ENCODE measurements at regions not wholly inside any gene's neighbourhood (a gene's known extent, or its start where the extent isn't known, plus 50 kb on each side); places are given as distances from the start of the nearest gene placed in this dataset.

DNA sequence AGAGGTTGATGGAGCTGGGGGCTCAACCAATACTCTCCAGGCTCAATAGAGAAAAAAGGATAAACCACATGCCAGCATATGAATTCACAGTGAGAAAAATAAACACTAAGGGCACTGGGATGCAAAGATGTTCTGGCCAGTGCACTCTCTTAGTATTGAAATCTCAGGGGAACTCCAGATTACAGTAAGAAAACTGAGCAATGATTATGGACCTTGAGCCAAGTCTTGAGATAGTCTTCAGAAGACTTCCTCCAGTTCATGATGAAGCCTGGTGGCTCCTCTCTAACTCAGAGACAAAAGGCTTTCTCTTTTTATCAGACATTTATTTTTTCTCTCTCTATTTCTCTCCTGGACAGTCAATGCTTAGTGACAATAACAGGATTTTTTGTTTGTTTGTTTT is 139.8 kb upstream of the SPEF2 start:
- DNase-seq = no peak

DNA sequence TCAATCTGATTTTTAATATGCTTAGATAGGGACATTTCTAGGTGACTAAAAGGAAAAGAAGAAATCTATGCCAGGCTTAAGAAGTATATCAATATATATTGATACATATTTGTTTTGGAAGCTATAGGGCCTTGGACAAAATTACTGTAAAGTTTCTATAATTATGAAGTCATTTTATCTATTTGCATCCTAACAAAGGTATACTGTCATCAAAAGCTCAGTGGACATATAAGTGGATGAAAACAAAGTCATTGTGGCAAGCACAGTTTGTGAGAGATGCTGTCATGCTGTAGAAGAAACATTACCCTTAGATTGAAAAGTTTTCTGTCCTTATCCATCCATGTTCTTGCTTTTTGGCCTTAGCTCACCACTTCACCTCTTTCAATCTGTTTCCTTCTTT is 140.3 kb upstream of the SPEF2 start:
- DNase-seq = no peak

DNA sequence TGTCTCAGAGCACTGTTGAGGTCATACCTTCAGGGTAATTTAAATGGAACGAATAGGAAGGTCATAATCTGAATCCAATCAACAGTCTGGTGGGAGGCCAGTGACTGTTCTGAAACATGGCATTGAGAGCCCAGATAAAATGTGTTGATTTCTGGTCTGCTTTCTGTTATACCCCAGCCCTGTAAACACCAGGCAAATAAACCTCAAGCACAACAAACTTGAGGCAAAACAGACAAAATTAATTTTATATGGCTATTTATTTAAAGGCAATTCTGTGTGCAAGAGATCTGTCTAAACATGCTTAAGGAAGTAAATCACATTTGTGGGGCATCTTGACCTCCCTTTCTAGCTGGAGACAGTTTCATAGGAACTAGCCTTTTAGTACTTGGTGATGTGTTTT is 140.9 kb upstream of the SPEF2 start:
- DNase-seq = no peak

DNA sequence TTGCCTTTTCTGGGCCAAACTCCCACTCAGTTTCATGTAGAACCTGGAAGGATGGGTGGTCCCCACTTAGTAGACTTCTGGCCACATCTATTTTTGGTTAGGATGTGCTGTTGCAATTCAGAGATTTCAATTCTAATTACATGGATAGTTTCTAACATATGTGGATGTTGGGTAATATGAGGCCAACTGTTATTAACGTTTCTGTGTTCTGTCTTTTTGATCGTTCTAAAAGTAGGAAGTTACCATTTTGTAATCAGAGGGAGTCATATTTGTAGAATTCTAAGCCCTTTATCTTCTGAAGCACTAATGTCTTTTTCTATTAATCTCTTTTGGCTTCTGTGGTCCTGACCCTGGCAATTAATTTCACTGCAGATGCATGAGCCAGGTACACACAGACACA is 141.6 kb upstream of the SPEF2 start:
- peak; percentile 65 for DNase-seq

DNA sequence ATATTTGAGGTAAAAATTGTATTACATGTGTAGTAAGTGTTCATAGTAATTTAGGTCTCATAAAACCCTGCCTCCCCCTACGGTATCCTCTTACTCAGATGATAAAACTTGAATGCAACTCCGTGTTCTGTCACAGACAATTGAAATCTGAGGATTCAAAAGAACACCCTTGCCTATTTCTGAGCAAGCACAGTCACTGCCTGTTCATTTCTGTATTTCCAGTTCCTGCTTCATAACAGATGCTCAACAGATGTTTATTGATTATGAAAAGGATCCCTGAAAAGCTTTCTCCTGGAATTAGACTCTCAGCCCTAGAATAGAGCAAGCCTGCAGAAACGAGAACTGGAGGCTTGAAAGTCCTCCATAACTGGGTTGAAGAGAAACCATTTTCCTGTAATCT is 144.1 kb upstream of the SPEF2 start:
- no peak for DNase-seq

DNA sequence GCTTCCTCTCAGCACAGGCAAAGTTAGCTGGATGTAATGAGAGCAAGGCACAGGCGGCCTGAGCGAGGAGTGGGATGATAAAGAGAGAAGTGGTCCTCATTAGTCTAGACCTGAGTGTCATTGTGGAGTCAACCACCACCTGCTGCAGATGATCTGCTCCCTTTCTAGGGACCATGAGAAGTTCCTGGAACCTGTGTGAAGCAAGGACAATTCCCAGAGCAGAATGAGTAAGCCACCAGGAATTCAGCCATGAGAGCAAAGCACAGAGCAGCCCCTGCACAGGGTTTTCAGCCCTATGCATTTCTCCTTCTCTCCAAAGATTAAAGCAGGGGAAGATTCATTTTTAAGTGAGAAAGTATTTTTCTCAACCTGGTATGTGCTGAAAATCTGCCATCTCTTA is 146.8 kb upstream of the SPEF2 start:
- no peak for DNase-seq

DNA sequence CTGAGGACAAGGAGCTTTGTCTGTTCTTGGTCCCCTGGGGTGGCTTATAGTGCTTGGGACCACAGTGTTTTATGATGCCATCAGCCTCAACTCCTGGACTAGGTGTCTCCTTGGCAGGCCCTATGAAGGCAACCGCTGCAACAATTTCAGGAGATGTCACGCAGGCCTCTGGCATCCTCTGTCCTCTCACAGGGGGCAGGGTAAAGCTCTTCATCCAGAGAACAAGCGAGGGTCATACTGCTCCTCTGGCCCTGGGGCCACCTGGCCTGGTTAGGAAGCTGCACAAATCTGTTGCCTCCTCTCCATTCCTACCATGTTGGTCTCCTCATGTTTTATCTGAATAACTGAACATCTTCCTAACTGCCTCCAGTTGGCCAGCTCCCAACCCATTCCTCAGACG is 148.9 kb upstream of the SPEF2 start:
- DNase-seq = no peak

DNA sequence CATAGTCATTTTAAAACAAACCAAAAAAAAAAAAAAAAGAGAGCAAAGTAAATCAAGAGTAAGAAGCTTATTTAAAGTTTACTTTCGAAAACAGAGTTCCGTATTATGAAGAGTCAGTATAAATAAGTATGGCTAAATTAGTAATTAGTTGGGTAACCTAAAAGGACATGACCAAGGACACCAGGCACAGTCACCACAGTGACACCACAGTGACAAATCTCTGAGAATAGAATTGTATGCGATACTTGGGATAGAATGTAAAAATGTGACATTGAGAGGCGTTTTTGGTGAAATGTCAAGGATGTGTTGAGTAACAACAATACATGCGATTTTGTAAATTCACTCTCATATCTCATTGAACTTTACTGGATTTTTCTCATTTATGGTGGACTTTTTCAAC is 150.9 kb upstream of the SPEF2 start:
- DNase-seq = no peak

DNA sequence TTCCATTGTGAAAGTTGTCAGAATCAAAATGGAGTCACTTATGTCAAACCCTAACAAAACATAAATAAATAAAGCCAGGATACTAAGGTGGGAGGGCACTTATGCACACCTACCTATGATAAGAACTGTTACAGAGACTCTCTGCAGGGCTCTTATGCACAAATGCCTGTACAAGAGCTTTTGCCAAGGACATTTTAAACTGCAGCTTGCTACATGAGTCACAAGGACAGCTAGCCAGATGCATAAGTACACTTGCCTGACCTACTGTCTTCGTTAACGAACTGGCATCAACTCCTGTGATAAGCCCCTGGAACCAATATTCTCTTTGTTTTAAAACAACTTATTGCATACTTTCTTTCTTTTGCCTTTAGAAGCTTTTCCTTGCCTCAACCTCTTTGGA is 152.9 kb upstream of the SPEF2 start:
- DNase-seq = no peak

DNA sequence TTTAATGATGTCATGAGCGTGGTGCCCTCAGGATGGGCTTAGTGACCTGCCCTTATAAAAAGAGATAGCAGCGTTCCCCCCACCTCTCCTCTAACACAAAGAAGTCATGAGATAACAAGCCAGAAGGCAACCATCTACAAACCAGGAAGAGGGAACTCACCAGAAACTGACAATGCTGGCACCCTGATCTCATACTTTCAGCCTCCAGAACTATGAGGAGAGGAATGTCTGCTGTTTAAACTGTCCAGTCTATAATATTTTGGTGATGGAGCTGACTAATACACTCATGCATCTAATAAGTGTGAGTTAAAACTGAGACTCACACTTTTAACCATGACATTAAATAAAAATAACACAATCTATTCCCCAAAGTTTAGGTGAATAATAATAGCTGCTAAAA is 156.1 kb upstream of the SPEF2 start:
- DNase-seq = no peak

DNA sequence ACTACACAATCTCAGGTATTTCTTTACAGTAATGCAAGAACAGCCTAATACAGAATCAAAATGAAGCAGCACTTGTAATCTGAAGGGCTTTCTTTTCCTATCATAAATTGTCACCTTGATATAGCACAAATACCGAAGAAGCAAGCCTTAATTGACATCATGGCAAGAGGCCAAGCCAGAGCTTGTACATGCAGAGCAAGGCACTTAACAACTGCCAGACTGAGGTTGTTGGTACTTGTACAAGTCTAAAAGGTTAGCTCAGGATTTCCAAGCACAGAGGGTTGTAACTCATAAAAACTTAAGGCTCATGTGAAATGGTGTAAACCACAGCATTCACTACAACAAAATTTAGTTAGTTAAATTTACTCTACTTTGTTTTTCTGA is 158.8 kb upstream of the SPEF2 start:
- DNase-seq = no peak

DNA sequence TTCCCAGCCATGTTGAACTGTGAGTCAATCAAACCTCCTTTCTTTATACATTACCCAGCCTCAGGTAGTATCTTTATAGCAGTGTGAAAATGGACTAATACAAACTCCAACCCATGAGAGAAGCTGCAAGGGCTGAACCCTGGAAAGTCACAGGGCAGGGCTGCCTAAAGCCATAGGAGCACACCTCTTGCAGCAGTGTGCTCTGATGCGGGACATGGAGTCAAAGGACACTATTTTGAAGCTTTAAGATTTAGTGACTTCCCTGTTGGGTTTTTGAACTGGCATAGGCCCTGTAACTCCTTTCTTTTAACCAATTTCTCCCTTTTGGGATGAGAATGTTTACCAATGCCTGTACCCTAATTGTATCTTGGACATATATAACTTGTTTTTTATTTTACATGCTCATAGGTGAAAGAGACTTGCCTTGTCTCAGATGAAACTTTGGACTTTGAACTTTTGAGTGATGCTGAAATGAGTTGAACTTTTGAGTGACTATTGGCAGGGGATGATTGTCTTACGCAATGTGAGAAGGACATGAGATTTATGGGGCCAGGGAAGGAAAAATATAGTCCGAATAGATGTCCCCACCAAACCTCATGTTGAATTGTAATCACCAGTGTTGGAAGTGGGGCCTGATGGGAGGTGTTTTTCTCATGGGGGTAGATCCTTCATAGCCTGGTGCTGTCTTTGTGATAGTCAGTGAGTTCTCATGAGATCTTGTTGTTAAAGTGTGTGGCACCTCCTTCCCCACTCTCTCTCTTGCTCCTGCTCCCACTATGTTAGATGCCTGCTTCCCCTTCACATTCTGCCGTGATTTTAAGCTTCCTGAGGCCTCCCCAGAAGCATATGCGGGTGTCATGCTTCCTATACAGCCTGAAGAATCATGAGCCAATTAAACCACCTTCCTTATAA is 159.5 kb upstream of the SPEF2 start:
- DNase-seq = no peak

DNA sequence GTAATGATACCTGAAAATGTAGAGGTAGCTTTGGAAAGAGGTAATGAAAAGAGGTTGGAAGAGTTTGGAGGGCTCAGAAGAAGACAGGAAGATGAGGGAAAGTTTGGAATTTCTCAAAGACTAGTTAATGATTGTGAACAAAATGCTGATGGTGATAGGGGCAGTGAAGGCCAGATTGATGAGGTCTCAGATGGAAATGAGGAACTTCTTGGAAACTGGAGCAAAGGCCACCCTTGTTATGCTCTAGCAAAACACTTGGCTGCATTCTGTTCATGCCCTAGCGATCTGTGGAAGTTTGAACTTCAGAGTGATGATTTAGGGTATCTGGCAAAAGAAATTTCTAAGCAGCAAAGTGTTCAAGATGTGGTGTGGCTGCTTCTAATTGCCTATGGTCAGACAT is 161.2 kb upstream of the SPEF2 start:
- no peak for DNase-seq

DNA sequence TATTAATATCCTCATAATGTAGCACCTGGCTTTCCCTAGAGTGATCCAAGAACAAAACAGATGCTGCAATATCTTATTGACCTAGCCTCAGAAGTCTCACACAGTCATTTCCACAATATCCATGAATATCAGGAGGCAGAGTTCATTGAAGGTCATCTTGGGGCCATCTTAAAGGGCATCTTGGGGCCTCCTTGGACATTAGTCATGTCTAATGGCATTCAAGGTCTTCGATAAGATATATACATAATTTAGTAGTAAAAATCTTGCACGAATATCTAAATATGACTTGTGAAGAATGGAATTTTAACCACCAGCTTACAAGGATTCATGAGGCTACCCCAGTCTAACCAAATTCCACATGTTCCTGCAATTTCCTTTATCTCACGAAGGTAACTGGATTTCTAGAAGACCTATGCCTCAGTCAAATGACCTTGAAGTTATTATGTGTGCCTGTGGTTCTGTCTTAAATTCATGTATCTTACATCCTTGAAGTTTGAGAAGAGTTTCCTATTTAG is 163.6 kb upstream of the SPEF2 start:
- no peak for DNase-seq

DNA sequence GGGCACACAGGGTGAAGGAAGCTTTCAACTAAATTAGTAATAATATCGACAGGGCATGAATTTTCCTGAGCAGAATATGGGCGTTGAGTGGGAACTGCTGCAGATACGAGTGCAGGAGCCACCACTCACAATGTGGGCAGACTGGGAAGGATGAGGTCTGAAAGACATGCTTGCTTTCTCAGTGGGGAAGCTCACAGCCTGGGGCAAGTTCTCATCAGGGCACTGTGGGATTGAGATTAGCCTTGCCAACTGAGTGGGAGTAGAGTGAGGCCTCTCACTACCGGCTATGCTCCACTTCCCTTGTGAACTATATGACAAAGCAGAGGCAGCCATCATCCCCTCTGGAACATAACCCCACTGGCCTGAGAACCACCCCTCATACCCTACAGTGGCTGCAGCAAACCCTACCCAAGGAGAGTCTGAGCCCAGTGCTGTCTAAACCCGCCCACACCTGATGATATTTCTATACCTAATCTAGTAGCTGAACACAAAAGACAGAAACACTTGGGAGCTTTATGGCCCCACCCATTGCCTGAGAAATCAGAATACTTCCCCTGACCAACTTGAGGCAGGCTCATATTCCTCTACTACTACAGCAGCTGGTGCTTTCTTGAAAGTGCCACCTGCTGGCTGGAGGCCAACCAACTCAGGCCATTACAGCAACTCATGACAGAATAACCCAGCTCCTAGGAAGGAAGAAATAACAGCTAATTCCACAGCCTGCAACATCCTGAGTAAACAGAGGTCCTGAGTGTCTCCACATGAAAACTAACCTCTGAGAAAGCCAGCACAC is 173.7 kb upstream of the SPEF2 start:
- DNase-seq = no peak

DNA sequence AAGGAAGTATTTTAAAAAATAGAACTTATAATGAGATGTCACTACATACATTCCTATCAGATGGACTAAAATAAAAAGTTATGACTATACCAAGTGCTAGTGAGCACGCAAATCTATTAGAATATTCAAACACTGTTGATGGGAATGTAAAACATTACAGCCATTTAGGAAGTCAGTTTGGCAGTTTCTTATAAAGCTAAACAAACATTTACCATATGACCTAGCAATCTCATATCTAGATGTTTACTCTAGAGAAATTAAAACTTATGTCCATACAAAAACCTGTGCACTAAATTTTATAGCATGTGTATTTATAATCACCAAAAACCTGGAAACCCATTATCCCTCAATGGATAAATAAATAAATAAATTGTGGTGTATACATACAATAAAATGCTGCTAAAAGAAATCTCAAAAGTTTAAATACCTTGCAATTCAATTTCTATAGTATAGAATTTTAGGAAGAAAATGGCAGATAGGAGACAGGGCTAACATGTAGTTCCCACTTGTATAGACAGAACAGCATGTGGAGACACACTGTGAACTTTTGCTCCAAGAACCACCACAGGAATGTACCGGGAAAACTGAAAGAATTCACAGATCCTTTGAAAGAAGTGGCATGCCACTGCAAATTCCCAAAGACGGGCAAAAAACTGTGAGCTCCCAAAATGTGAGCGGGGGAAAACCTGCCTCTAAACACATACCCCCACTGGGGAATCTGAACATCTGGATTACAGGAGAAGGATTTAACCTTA is 174.6 kb upstream of the SPEF2 start:
- DNase-seq = no peak

DNA sequence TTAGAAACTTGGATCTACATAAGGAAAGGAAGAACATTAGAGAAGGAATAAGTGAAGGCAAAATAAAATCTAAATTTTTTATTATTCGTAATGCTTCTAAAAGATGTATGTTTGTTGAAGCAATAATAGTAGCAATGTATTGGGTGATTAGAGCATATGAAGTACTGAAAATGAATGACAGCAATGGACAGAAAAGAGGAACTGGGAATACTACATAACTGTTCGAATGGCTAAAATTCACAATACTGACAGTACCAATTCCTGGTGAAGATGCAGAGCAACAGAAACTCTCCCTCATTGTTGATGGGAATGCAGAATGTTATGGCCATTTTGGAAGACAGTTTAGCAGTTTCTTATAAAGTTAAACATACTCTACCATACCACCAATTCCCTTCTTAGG is 177.3 kb upstream of the SPEF2 start:
- DNase-seq = no peak

DNA sequence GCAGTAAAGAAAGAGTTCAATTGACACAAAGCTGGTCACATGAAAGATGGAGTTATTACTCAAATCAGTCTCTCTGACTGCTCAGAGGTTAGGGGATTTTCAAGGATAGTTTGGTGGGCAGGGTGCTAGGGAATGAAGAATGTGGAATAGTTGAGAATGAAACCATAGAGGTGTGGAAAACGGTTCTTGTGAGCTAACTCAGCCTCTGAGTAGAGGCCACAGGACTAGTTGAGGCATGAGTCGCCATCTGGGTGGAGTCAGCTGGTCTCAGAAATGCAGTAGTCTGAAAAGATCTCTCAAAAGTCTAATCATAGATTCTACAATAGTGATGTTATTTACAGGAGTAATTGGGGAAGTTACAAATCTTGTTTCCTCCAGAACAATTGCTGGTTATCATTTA is 178.9 kb upstream of the SPEF2 start:
- DNase-seq = peak; percentile 8

DNA sequence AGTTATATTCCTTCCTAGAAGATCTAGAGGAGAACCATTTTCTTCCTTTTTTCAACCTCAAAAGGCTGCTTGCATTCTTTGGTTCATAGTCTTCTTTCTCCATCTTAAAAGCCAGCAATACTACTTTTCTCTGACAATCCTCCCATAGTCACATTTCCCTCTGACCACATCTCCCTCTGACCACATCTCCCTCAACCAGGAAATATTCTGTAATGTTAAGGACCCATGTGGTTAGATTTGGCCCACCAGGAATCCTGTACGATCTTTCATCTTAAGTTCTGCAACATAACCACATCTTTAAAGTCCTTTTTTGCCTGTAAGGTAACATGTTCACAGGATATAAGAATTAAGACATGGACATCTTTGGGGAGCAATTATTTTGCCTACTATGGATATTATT is 179.4 kb upstream of the SPEF2 start:
- peak; percentile 34 for DNase-seq

DNA sequence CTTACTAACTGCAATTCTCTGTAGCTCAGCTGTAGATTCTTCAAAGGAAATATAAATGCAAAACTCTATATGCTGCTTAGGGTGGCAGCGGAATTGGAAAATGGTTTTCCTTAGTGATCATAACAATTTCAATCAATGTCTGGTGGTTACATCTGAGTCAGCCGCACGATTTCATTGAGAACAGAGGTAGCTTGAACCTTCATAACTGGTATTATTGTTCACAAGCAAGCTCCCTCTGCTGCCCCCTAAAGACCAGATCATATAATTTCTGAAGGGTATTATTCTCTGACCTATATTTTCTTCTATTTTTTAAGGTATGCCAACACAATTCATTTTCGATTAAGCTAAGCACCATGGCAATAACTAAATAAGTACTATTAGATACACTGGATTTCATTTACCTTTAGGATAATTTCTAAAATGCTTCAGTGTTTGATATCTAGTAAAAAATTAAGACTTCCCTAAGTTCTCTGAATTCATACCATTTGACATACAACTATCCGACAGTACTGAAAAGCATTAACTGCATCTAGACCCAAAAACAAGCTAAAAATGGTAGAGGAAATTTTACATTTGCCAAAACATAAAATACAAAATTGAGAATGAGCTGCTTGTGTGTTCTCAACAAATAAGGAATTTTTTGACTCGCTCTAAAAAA is 181.1 kb upstream of the SPEF2 start:
- DNase-seq = peak; percentile 65

DNA sequence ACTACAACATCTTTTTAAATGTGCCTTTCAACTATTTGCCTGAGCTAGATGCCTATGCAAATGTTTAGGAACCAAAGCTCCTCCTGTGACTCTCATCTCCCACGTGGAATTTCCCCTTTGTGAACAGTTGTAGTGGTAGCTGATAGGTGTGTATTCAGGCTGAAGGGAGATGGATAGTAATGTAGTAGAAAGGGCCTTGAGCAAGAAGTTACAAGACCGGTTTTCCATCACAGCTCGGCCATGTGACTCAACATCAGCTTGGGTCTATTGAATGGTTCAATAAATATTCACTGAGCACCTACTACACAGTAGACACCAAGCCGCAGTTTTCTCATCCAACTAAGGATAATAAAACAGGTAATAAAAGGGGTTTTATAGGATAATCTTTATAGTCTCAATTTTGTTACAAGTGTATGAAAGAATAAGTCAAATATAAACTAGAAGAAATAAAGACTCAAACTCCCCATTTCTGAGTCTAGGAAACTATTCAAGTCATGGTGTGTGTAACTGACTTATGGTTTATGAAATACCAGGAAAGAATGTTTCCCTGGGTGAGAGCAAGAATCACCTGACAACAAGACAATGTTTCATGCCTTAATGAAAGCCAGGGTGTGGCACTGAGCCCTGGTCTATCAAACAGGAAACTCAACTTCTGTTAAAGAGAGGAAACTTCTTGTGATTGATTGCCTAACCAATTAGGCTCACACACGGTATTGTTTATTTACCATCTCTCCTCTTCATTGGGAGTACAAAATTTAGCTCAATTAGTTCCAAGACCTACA is 187.1 kb upstream of the SPEF2 start:
- peak; percentile 3 for DNase-seq

DNA sequence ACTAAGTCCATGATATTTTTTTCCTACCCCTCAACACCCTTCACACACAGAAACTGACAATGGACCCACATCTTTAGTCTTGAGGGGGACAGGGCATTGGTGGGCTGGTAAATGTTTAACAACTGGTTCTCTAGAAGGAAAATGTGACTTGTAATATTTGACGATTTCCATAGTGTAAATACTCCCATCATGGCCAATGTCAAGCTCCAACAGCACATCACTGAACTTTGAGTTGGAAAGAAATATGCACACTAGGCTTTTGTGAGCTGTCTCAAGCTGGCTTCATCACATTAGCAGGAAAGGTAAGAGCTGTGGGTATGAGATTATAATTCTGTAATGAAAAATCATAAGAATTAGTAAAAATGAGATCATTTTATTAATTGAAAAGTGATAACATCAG is 189.9 kb upstream of the PRLR start:
- DNase-seq = no peak
